Stomach (tissue), 4 donors: ENCODE measurements at regions not wholly inside any gene's neighbourhood (a gene's known extent, or its start where the extent isn't known, plus 50 kb on each side); places are given as distances from the start of the nearest gene placed in this dataset.

Experiments
- EP300 ChIP-seq: sonication (generic); formaldehyde crosslinking; IDR thresholded peaks from one replicate; pipeline ENCODE4 v1.6.1; 2017; ENCODE audit warnings: antibody characterized with exemption
- POLR2A ChIP-seq, 4 donors: fragments of 450-650 bp; IDR thresholded peaks; one replicate each; pipeline ENCODE4 v1.6.1; 2016; ENCODE audit warnings: antibody characterized with exemption in 4 of 4, control low read depth in 2 of 4, mild to moderate bottlenecking in 1 of 4, moderate library complexity in 1 of 4
- POLR2AphosphoS5 ChIP-seq, 3 donors: sonication (generic); formaldehyde crosslinking; IDR thresholded peaks; one replicate each; pipeline ENCODE4 v1.6.1; 2016; ENCODE audit warnings: antibody characterized with exemption in 3 of 3
- TF ChIP-seq, protein P1 (sequence below), 7 experiments: fragments of 450-650 bp in 4 of 7; fragments of 200-600 bp in 3 of 7; sonication (generic) in 3 of 7; IDR thresholded peaks; one replicate each; pipeline ENCODE4 v1.5.1; 2016 to 2019; ENCODE audit warnings: antibody characterized with exemption in 7 of 7, control low read depth in 2 of 7, mild to moderate bottlenecking in 1 of 7

DNA sequence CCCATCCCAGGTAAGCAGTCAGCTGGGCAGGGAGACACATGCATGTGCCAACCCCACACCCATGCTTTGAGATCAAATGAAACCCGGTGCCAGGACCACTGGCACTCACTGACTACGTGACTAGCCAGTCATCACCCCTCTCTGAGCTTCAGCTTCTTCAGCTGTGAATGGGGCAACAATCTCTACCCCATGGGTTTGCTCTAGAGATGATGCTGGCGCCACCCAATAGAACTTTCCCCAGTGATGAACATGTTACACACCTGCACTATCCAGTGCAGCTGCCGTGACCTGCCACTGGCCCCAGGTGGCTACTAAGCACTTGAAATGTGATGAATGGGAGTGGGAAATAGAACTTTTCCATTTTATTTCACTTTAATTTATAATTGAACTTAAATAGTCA, 70.3 kb downstream of the PITPNM2 start:
- TF ChIP-seq, protein P1, sequence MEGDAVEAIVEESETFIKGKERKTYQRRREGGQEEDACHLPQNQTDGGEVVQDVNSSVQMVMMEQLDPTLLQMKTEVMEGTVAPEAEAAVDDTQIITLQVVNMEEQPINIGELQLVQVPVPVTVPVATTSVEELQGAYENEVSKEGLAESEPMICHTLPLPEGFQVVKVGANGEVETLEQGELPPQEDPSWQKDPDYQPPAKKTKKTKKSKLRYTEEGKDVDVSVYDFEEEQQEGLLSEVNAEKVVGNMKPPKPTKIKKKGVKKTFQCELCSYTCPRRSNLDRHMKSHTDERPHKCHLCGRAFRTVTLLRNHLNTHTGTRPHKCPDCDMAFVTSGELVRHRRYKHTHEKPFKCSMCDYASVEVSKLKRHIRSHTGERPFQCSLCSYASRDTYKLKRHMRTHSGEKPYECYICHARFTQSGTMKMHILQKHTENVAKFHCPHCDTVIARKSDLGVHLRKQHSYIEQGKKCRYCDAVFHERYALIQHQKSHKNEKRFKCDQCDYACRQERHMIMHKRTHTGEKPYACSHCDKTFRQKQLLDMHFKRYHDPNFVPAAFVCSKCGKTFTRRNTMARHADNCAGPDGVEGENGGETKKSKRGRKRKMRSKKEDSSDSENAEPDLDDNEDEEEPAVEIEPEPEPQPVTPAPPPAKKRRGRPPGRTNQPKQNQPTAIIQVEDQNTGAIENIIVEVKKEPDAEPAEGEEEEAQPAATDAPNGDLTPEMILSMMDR (IDR thresholded peaks at IDR 0.05): no peak
- TF ChIP-seq EP300 (no peak), POLR2AphosphoS5 (IDR thresholded peaks at IDR 0.05) (no peak), POLR2A (IDR thresholded peaks at IDR 0.05) (no peak)
